CD4-positive, alpha-beta T cell (primary cell): ENCODE measurements at regions not wholly inside any gene's neighbourhood (a gene's known extent, or its start where the extent isn't known, plus 50 kb on each side); places are given as distances from the start of the nearest gene placed in this dataset.

Source experiments
- ATAC-seq: fragments of 200-7000 bp; cut with Tn5 transposase; one replicate; pipeline ENCODE4 v1.10.0; 2022; ENCODE audit warnings: mild to moderate bottlenecking; ENCODE audit not compliant: poor library complexity
- CTCF ChIA-PET: fragments of 350-600 bp; sonication (Branson Sonifier 250); formaldehyde crosslinking; loops from one replicate; lab custom pipeline; 2021; ENCODE audit warnings: antibody characterized with exemption, inconsistent platforms; lab: Charles Lee
- POLR2A ChIA-PET: fragments of 350-600 bp; sonication (Branson Sonifier 250); formaldehyde crosslinking; loops from one replicate; lab custom pipeline; 2021; ENCODE audit warnings: antibody characterized with exemption, inconsistent platforms; lab: Charles Lee
- DNase-seq, 14 experiments: peaks; one replicate each; pipeline ENCODE4 v3.0.0-alpha.2; 2013 to 2020; ENCODE audit warnings: mixed read lengths in 2 of 14
- H3K27ac ChIP-seq, 2 donors: one replicate each; pipeline versions ENCODE4 v1.5.1 to v1.7.0; 2013; ENCODE audit warnings: low read length in 2 of 2, low read depth in 1 of 2, mild to moderate bottlenecking in 1 of 2
- H3K27me3 ChIP-seq, 2 experiments: 1 replicate in 1 of 2; 2 replicates in 1 of 2; pipeline versions ENCODE4 v1.6.1 to v1.7.0; 2013; ENCODE audit warnings: low read length in 2 of 2, control low read depth in 1 of 2, mild to moderate bottlenecking in 1 of 2, moderate library complexity in 1 of 2; ENCODE audit not compliant: insufficient read depth in 2 of 2, control insufficient read depth in 1 of 2
- H3K36me3 ChIP-seq: one replicate; pipeline ENCODE4 v1.6.1; 2013; ENCODE audit warnings: low read length, control low read depth; ENCODE audit not compliant: insufficient read depth
- H3K4me1 ChIP-seq: one replicate; pipeline ENCODE4 v1.6.1; 2013; ENCODE audit warnings: low read length, control low read depth; ENCODE audit not compliant: insufficient read depth
- H3K4me3 ChIP-seq: one replicate; pipeline ENCODE4 v1.5.1; 2013; ENCODE audit warnings: mild to moderate bottlenecking, low read length, moderate library complexity
- H3K9me3 ChIP-seq, 2 experiments: 1 replicate in 1 of 2; 2 replicates in 1 of 2; pipeline versions ENCODE4 v1.6.1 to v1.7.0; 2013; ENCODE audit warnings: low read length in 2 of 2, mild to moderate bottlenecking in 2 of 2, control low read depth in 1 of 2, moderate library complexity in 1 of 2; ENCODE audit not compliant: control insufficient read depth in 1 of 2, insufficient read depth in 1 of 2
- H3K27ac Mint-ChIP-seq: one replicate; pipeline ENCODE4 v1.8.0; 2020; ENCODE audit warnings: mixed read lengths
- H3K27me3 Mint-ChIP-seq: one replicate; pipeline ENCODE4 v1.8.0; 2021; ENCODE audit warnings: mixed read lengths
- H3K36me3 Mint-ChIP-seq: one replicate; pipeline ENCODE4 v1.8.0; 2021; ENCODE audit warnings: low read depth, mixed read lengths
- H3K4me1 Mint-ChIP-seq: one replicate; pipeline ENCODE4 v1.8.0; 2021; ENCODE audit warnings: low read depth, mixed read lengths
- H3K4me3 Mint-ChIP-seq: one replicate; pipeline ENCODE4 v1.8.0; 2020; ENCODE audit warnings: mild to moderate bottlenecking, mixed read lengths
- H3K9me3 Mint-ChIP-seq: one replicate; pipeline ENCODE4 v1.8.0; 2020; ENCODE audit warnings: mixed read lengths
- CTCF ChIP-seq: fragments of 200-600 bp; IDR thresholded peaks from one replicate; pipeline ENCODE4 v1.8.0; 2022; ENCODE audit warnings: antibody characterized with exemption, mild to moderate bottlenecking
- intact Hi-C, 2 experiments: fragments of 100-400 bp; cut with DNase I in 1 of 2; cut with micrococcal nuclease in 1 of 2; formaldehyde crosslinking; loops; one replicate each; pipeline versions ENCODE4 v1.15.1 to v1.9.0; 2023 to 2025; cut with DNase I, micrococcal nuclease

GRCh38 chr14:27096091-27096490 lies 498.3 kb upstream of the NOVA1 start:
- no peak overlapping the region for H3K4me3 Mint-ChIP-seq
- H3K27me3 Mint-ChIP-seq, result no peaks in the 10 kb centered on the region
- DNase-seq (no peak), ATAC-seq (no peak)
- no peaks in the 10 kb centered on the region for H3K36me3 Mint-ChIP-seq
- Histone ChIP-seq H3K4me1 (no peaks in the 10 kb centered on the region), H3K36me3 (no peaks in the 10 kb centered on the region), H3K27ac (no peak overlapping the region), H3K27me3 (no peaks in the 10 kb centered on the region), H3K9me3 (peaks cover 6 to 10% of the 10 kb centered on the region in 2 experiments), H3K4me3 (no peak overlapping the region)
- TF ChIP-seq CTCF, result no peak
- H3K27ac Mint-ChIP-seq, result no peak overlapping the region
- POLR2A ChIA-PET, result no interaction called here
- intact Hi-C loops, result no loop called here
- no peaks in the 10 kb centered on the region for H3K4me1 Mint-ChIP-seq
- peaks cover 17% of the 10 kb centered on the region for H3K9me3 Mint-ChIP-seq
- CTCF ChIA-PET, result no interaction called here

- no peak for TF ChIP-seq CTCF
- Mint-ChIP-seq H3K36me3 (no peaks in the 10 kb centered on the region), H3K4me3 (no peak overlapping the region), H3K27ac (no peak overlapping the region), H3K4me1 (no peaks in the 10 kb centered on the region), H3K9me3 (peaks cover 24% of the 10 kb centered on the region), H3K27me3 (no peaks in the 10 kb centered on the region)
- Histone ChIP-seq H3K27ac (no peak overlapping the region), H3K36me3 (no peaks in the 10 kb centered on the region), H3K9me3 (peaks cover 6 to 10% of the 10 kb centered on the region in 2 experiments), H3K4me1 (no peaks in the 10 kb centered on the region), H3K27me3 (no peaks in the 10 kb centered on the region), H3K4me3 (no peak overlapping the region)
- no peak for ATAC-seq
- intact Hi-C loops, result no loop called here
- ChIA-PET CTCF (no interaction called here), POLR2A (no interaction called here)
- DNase-seq, result no peak
Observed at GRCh38 chr14:27098451-27098850, 500.6 kb upstream of the NOVA1 start.

GRCh38 chr14:27114180-27114579 lies 516.3 kb upstream of the NOVA1 start:
- peaks cover 0 to 5% of the 10 kb centered on the region in 2 experiments for H3K9me3 ChIP-seq
- intact Hi-C loops, result no loop called here
- ATAC-seq, result no peak
- no peak overlapping the region for H3K27ac ChIP-seq
- no peaks in the 10 kb centered on the region for H3K4me1 Mint-ChIP-seq
- TF ChIP-seq CTCF, result no peak
- H3K4me3 Mint-ChIP-seq, result no peak overlapping the region
- no peaks in the 10 kb centered on the region for H3K4me1 ChIP-seq
- no peaks in the 10 kb centered on the region for H3K36me3 Mint-ChIP-seq
- no peak for DNase-seq
- POLR2A ChIA-PET, result no interaction called here
- no peak overlapping the region for H3K27ac Mint-ChIP-seq
- no peak overlapping the region for H3K4me3 ChIP-seq
- CTCF ChIA-PET, result no interaction called here
- H3K27me3 ChIP-seq, result no peaks in the 10 kb centered on the region
- H3K36me3 ChIP-seq, result no peaks in the 10 kb centered on the region
- no peaks in the 10 kb centered on the region for H3K27me3 Mint-ChIP-seq
- H3K9me3 Mint-ChIP-seq, result peaks cover 18% of the 10 kb centered on the region
